Uterus (tissue), 2 donors: ENCODE measurements at regions not wholly inside any gene's neighbourhood (a gene's known extent, or its start where the extent isn't known, plus 50 kb on each side); places are given as distances from the start of the nearest gene placed in this dataset.

ENCODE experiments used
- POLR2A ChIP-seq, 2 donors: fragments of 450-650 bp; IDR thresholded peaks; one replicate each; pipeline ENCODE4 v1.6.1; 2016; ENCODE audit warnings: antibody characterized with exemption in 2 of 2, mild to moderate bottlenecking in 1 of 2, moderate library complexity in 1 of 2
- TF ChIP-seq, protein P1 (sequence below), 4 experiments: fragments of 200-600 bp in 2 of 4; fragments of 450-650 bp in 2 of 4; sonication (generic) in 2 of 4; IDR thresholded peaks; one replicate each; pipeline ENCODE4 v1.5.1; 2016 to 2019; ENCODE audit warnings: antibody characterized with exemption in 4 of 4, mild to moderate bottlenecking in 2 of 4, moderate library complexity in 1 of 4

DNA sequence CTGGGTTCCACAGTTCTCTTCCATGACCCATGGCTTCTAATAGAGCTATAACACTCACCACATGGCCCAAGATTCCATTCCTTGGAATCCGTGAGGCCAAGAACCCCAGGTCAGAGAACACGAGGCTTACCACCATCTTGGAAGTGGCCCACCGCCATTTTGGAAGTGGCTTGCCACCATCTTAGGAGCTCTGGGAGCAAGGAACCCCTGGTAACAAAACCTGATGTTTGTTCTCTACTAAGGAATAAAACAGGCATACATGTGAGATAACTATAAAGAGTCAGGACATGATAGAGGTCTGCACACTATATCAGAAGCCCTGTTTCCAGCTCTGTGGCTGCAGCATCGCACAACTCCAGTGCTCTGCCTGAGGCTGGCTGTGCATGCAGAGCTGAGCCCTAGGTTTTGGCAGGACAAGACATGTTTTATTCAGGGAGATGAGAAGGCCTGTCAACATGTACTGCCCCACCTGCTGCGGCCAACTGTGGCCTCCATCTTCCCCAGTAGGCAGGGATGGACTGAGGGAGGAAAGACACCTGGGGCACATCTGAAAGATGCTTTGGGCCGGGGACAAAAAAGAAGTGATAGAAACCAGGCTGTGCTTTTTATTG is 344.9 kb downstream of the DAD1 start:
- TF ChIP-seq, protein P1, sequence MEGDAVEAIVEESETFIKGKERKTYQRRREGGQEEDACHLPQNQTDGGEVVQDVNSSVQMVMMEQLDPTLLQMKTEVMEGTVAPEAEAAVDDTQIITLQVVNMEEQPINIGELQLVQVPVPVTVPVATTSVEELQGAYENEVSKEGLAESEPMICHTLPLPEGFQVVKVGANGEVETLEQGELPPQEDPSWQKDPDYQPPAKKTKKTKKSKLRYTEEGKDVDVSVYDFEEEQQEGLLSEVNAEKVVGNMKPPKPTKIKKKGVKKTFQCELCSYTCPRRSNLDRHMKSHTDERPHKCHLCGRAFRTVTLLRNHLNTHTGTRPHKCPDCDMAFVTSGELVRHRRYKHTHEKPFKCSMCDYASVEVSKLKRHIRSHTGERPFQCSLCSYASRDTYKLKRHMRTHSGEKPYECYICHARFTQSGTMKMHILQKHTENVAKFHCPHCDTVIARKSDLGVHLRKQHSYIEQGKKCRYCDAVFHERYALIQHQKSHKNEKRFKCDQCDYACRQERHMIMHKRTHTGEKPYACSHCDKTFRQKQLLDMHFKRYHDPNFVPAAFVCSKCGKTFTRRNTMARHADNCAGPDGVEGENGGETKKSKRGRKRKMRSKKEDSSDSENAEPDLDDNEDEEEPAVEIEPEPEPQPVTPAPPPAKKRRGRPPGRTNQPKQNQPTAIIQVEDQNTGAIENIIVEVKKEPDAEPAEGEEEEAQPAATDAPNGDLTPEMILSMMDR (IDR thresholded peaks at IDR 0.05), result no peak
- no peak for TF ChIP-seq POLR2A (IDR thresholded peaks at IDR 0.05)
